OCI-LY7 (cell line): ENCODE measurements at regions not wholly inside any gene's neighbourhood (a gene's known extent, or its start where the extent isn't known, plus 50 kb on each side); places are given as distances from the start of the nearest gene placed in this dataset.

Source experiments
- CTCF ChIP-seq: fragments of 200-600 bp; sonication (generic); conservative IDR thresholded peaks from 2 replicates; pipeline ENCODE4 v1.5.1; 2014; ENCODE audit warnings: mild to moderate bottlenecking, antibody characterized with exemption, low read length, moderate library complexity, mixed read lengths
- EZH2phosphoT487 ChIP-seq: fragments of 200-600 bp; sonication (generic); IDR thresholded peaks from 2 replicates; pipeline ENCODE4 v1.6.1; 2018; ENCODE audit warnings: low read depth, borderline replicate concordance, mild to moderate bottlenecking, mixed run types, antibody characterized with exemption, low read length, moderate library complexity, mixed read lengths

GRCh38 chr3:150133293-150133692 lies 162.6 kb upstream of the PFN2 start:
- no peak for TF ChIP-seq EZH2phosphoT487
- TF ChIP-seq CTCF = no peak
